ENCODE measurements at regions not wholly inside any gene's neighbourhood (a gene's known extent, or its start where the extent isn't known, plus 50 kb on each side); places are given as distances from the start of the nearest gene placed in this dataset.
"Not testable (repeated sequence)": the region's sequence is repeated elsewhere in the genome, so short reads cannot be mapped to it uniquely, and the experiment has no call there.

GRCh38 chr5:122602700-122603099, 172.2 kb upstream of the SNX2 start:
- FAIRE-seq: no peak

- no peak for FAIRE-seq
These were observed 169.6 kb upstream of the SNX2 start for GRCh38 chr5:122605236-122605635.

- no peak for FAIRE-seq
These were observed 167.1 kb upstream of the SNX2 start for GRCh38 chr5:122607818-122608217.

GRCh38 chr5:122608222-122608621, 166.7 kb upstream of the SNX2 start:
- no peak for FAIRE-seq

- FAIRE-seq: no peak
These were observed 163.5 kb upstream of the SNX2 start for GRCh38 chr5:122611406-122611805.

GRCh38 chr5:122612901-122613300, 162.0 kb upstream of the SNX2 start:
- FAIRE-seq: no peak

GRCh38 chr5:122615146-122615545, 159.7 kb upstream of the SNX2 start:
- no peak for FAIRE-seq

GRCh38 chr5:122615832-122616231, 159.0 kb upstream of the SNX2 start:
- no peak for FAIRE-seq

GRCh38 chr5:122618046-122618445, 156.8 kb upstream of the SNX2 start:
- FAIRE-seq: not testable (repeated sequence)

GRCh38 chr5:122620768-122621167, 154.1 kb upstream of the SNX2 start:
- not testable (repeated sequence) for FAIRE-seq

- not testable (repeated sequence) for FAIRE-seq
These were observed 146.2 kb upstream of the SNX2 start for GRCh38 chr5:122628714-122629113.

- no peak for FAIRE-seq
These were observed 145.7 kb upstream of the SNX2 start for GRCh38 chr5:122629121-122629677.

- FAIRE-seq: no peak
These were observed 136.3 kb upstream of the SNX2 start for GRCh38 chr5:122638581-122638980.

GRCh38 chr5:122639033-122639432, 135.8 kb upstream of the SNX2 start:
- FAIRE-seq: no peak

- no peak for FAIRE-seq
These were observed 135.0 kb upstream of the SNX2 start for GRCh38 chr5:122639864-122640263.

GRCh38 chr5:122649080-122649479, 125.8 kb upstream of the SNX2 start:
- FAIRE-seq: no peak

GRCh38 chr5:122653087-122654017, 121.5 kb upstream of the SNX2 start:
- no peak for FAIRE-seq

- FAIRE-seq: no peak
These were observed 118.7 kb upstream of the SNX2 start for GRCh38 chr5:122656160-122656559.

GRCh38 chr5:122656577-122656976, 118.3 kb upstream of the SNX2 start:
- FAIRE-seq: no peak

- no peak for FAIRE-seq
These were observed 113.2 kb upstream of the SNX2 start for GRCh38 chr5:122661496-122662180.

- FAIRE-seq: no peak
These were observed 109.8 kb upstream of the SNX2 start for GRCh38 chr5:122665051-122665450.

- no peak for FAIRE-seq
These were observed 106.3 kb upstream of the SNX2 start for GRCh38 chr5:122668552-122668951.

- not testable (repeated sequence) for FAIRE-seq
These were observed 105.2 kb upstream of the SNX2 start for GRCh38 chr5:122669709-122670108.

GRCh38 chr5:122673343-122673742, 101.5 kb upstream of the SNX2 start:
- FAIRE-seq: no peak
